ENCODE measurements at regions not wholly inside any gene's neighbourhood (a gene's known extent, or its start where the extent isn't known, plus 50 kb on each side); places are given as distances from the start of the nearest gene placed in this dataset.

GRCh38 chr2:24410976-24411375 lies 50.6 kb upstream of the ITSN2 start:
- no TSS peak for BruUV-seq (replicated peaks)
- Histone ChIP-seq H3K4me2 (ENCODE audit: low read length) (no peak overlapping the region), H3K4me3 (ENCODE audit: low read depth, low read length, poor library complexity, severe bottlenecking) (no peak overlapping the region), H2AFZ (ENCODE audit: low read length) (0 out of 2 replicates have a peak overlapping the region, but pooled peaks have one; percentile 38), H3K4me1 (ENCODE audit: insufficient read depth, low read length, poor library complexity, severe bottlenecking) (no peaks in the 10 kb centered on the region), H3K79me2 (ENCODE audit: insufficient read depth, low read depth, low read length) (no peaks in the 10 kb centered on the region), H3K9me3 (ENCODE audit: low read length) (no peaks in the 10 kb centered on the region), H4K20me1 (ENCODE audit: insufficient read depth, low read length) (no peaks in the 10 kb centered on the region), H3K36me3 (ENCODE audit: insufficient read depth, low read length) (no peaks in the 10 kb centered on the region), H3K9me2 (ENCODE audit: insufficient read depth, low read length) (no peaks in the 10 kb centered on the region), H3K27ac (ENCODE audit: low read depth, low read length, poor library complexity, severe bottlenecking) (no peak overlapping the region)
- ChIA-PET CTCF (ENCODE audit: unreplicated experiment) (no interaction called here), POLR2A (no interaction called here)
- intact Hi-C loops (cut with micrococcal nuclease; ENCODE audit: unreplicated experiment), result loop anchor here (1.0 to 10.0 kb wide), 4 partner anchors 134 to 718 kb away; no protein-coding TSS in a partner anchor
- TF ChIP-seq EZH2phosphoT487 (IDR thresholded peaks at IDR 0.05; ENCODE audit: borderline replicate concordance, low read depth, low read length), result no peak
- TF ChIP-seq CTCF (conservative IDR thresholded peaks at IDR 0.05; ENCODE audit: low read length), result no peak
- no peak for DNase-seq (ENCODE audit: low spot score)

- DNase-seq (ENCODE audit: low spot score), result peak; percentile 76
- ChIA-PET CTCF (ENCODE audit: unreplicated experiment) (interaction anchor here (0.9 kb wide), 1 partner anchor 418 kb away, joined by 4 read pairs; no protein-coding TSS in a partner anchor), POLR2A (interaction anchor here (0.6 kb wide), 3 partner anchors 165 to 176 kb away, joined by 3 read pairs; no protein-coding TSS in a partner anchor)
- Histone ChIP-seq H3K36me3 (ENCODE audit: insufficient read depth, low read length) (no peaks in the 10 kb centered on the region), H4K20me1 (ENCODE audit: insufficient read depth, low read length) (no peaks in the 10 kb centered on the region), H3K9me2 (ENCODE audit: insufficient read depth, low read length) (no peaks in the 10 kb centered on the region), H3K4me1 (ENCODE audit: insufficient read depth, low read length, poor library complexity, severe bottlenecking) (no peaks in the 10 kb centered on the region), H2AFZ (ENCODE audit: low read length) (peak overlapping the region; percentile 47; the same call in 1 of the 2 replicates), H3K4me2 (ENCODE audit: low read length) (no peak overlapping the region), H3K9me3 (ENCODE audit: low read length) (no peaks in the 10 kb centered on the region), H3K79me2 (ENCODE audit: insufficient read depth, low read depth, low read length) (no peaks in the 10 kb centered on the region), H3K4me3 (ENCODE audit: low read depth, low read length, poor library complexity, severe bottlenecking) (no peak overlapping the region), H3K27ac (ENCODE audit: low read depth, low read length, poor library complexity, severe bottlenecking) (no peak overlapping the region)
- BruUV-seq (replicated peaks), result no TSS peak
- intact Hi-C loops (cut with micrococcal nuclease; ENCODE audit: unreplicated experiment), result loop anchor here (1.0 to 10.0 kb wide), 4 partner anchors 135 to 719 kb away; no protein-coding TSS in a partner anchor
- TF ChIP-seq EZH2phosphoT487 (IDR thresholded peaks at IDR 0.05; ENCODE audit: borderline replicate concordance, low read depth, low read length) (no peak), CTCF (conservative IDR thresholded peaks at IDR 0.05; ENCODE audit: low read length) (peak; percentile 96)
These were observed 49.6 kb upstream of the ITSN2 start for GRCh38 chr2:24409700-24410556.
